ENCODE measurements at regions not wholly inside any gene's neighbourhood (a gene's known extent, or its start where the extent isn't known, plus 50 kb on each side); places are given as distances from the start of the nearest gene placed in this dataset.
"Not testable (repeated sequence)": the region's sequence is repeated elsewhere in the genome, so short reads cannot be mapped to it uniquely, and the experiment has no call there.

GRCh38 chr12:114827461-114827860 lies 143.5 kb upstream of the TBX3 start:
- no peak for DNase-seq

GRCh38 chr12:114826244-114826643 lies 142.3 kb upstream of the TBX3 start:
- no peak for DNase-seq

DNA sequence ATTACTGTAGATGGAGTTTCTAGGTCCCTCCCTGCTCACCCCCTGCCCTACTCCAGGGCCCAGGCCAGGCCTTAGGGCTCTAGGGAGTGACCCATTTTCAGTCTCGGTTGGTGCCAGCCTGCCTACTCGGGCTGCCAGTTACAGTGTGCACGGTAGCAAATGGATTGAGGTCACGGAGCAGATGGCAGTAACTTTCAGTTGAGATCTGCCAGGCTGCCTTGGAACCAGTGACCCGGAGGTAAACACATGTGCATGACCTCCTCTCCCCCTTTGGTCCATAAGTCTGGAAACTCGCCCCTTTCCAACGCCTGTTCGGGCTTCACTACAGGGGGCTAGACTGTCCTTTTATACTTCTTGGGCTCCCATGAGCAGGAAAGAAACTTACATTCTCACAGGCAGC lies 139.7 kb upstream of the TBX3 start:
- no peak for DNase-seq

DNA sequence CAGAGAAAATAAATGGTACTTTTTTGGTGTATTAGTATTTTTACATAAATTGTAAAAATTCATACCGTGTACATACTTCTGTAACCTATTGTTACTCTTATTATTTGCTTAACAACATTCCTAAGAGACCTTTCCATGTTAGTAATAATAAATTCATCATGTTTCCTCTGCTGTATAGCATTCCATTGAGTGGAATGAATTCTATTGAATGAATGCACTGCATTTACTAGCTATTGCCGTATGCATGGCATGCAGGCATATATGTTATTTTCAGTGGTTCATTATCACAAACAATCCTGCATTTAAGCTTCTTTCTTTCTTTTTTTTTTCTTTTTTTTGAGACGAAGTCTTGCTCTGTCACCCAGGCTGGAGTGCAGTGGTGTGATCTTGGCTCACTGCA lies 137.6 kb upstream of the TBX3 start:
- no peak for DNase-seq

DNA sequence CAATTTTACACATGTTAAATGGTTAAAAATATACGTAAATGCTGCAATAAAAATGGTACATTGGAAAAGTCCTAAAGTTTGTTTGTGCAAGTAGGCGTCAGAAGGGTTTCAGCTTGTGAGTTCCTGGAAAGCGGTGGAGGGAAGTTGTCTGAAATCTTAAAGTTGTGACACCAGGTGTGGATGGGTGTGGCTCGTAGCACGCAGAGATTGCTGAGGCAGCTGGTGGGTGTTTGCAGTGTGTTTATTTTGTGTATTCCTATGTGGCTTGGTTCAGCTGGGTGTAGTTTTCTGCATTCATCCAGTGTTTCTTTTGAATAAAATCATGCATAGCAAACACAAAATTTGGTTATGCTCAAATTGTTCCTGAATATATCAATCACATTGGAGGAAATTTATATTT lies 136.8 kb upstream of the TBX3 start:
- no peak for DNase-seq

DNA sequence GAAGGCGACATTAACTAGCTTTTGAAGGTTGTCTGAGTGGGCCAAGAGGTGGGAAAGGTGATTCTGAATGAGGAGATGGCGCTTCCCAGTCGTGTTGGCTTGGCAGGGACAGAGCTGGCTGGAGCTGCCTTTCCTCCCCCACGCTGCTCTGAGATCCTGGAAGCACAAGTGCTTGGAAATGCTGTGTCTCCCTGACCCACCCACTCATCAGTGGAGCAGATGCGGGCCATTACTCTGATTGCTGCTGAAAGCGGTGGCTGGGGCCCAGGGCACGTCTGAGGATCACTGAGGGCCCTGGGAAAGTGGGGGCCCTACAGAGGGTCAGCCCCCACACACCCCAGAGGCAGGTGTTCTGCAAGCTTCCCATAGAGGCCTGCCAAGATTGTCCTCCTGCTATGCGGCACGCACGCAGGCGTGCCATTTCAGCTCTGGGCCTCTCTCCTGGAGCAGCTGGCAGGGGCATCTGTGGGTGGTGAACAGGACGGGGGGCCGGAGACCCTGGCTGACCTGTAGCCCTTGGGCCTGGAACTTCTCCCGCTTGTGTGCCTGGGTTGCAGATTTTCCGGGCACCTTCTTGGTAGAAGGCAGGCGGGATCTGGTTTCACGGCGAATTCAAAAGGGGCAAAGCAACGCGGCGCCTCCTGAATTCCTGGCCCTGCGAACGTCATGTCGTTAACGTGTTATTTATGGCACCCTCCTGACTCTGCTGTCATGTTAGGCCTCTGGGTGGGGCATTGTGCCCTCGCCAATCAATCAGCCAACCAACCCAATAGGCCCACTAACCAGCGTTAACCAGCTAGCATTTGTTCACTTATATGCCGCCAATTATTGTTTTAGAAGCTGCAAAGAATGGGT lies 133.8 kb upstream of the TBX3 start:
- DNase-seq: no peak

- DNase-seq: no peak
Measured at GRCh38 chr12:114815026-114815795, 131.2 kb upstream of the TBX3 start.

GRCh38 chr12:114812858-114813761 lies 129.1 kb upstream of the TBX3 start:
- peak in 1 of 2 donors; percentile 12 for DNase-seq

- no peak for DNase-seq
Measured at GRCh38 chr12:114812384-114812783, 128.4 kb upstream of the TBX3 start.

- no peak for DNase-seq
Measured at GRCh38 chr12:114809097-114809496, 125.1 kb upstream of the TBX3 start.

- DNase-seq: not testable (repeated sequence)
Measured at GRCh38 chr12:114801381-114801780, 117.4 kb upstream of the TBX3 start.

DNA sequence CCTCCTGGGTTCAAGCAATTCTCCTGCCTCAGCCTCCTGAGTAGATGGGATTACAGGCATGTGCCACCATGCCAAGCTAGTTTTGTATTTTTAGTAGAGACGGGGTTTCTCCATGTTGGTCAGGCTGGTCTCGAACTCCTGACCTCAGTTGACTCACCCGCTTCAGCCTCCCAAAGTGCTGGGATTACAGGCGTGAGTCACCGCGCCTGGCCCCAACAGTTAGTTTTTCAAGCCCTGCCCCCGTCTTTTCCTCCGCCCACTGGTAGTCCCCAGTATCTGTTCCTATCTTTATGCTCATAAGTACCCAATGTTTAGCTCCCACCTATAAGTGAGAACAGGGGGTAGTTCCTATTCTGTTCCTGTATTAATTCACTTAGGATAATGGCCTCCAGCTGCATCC lies 116.6 kb upstream of the TBX3 start:
- DNase-seq: not testable (repeated sequence)

GRCh38 chr12:114799574-114800487 lies 115.9 kb upstream of the TBX3 start:
- DNase-seq: no peak

DNA sequence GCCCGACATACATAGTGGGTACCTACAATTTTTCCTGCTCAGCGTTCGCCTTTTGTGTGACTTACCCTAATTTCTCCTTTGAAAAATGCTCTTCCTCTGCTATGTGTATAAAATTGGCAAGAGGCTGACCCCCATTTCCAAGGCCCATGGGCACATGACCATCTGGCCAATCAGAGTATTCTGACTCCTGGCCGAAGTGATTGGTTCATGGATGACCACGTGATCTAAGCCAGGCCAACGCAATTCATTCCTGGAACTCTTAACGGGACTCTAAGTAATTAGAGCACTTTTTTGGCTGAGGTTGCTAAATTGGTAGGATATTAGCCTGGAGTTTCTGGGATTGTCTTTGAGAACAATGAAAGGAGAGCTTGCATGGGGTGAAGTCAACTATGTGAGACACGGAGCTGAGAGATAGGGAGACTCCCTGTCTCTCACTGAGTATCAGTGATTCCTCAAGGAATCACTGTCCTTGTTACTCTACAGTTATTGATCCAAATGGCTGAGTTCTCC lies 110.1 kb upstream of the TBX3 start:
- no peak for DNase-seq

DNA sequence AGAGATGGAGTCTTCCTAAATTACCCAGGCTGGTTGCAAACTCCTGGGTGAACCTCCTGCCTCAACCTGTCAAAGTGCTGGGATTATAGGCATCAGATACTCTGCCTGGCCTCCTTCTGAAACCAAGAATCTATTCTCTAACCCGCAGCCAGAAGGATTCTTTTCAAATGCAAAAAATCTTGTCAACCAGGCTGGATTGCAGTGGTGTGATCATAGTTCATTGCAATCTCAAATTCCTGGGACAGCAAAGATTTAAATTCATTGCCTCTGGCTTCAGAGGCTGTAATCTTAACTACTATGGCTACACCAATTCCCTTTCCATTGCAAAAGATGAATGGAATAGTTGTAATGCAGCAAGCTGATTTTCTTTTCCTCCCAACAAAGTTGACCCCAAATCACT lies 106.3 kb upstream of the TBX3 start:
- no peak for DNase-seq

GRCh38 chr12:114789821-114790220 lies 105.8 kb upstream of the TBX3 start:
- no peak for DNase-seq

GRCh38 chr12:114789276-114789675 lies 105.3 kb upstream of the TBX3 start:
- DNase-seq: no peak

DNA sequence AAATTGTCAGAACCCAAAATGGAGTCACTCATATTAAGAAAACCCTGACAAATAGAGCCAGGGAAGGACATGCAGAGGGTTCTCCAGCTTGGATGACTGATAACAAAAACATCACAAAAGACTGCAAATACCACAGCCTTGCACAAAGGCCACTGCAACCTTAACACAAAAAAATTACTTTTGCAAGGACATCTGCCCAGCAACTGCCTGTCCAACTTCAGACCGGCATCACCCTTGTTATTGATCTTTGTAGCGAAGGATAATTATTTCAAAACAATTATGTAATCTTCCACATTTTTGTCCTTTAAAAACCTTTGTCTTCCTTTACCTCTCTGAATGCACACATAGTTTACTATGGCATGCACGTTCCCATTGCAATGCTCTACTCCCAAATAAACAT lies 100.6 kb upstream of the TBX3 start:
- no peak for DNase-seq

GRCh38 chr12:114783089-114783618 lies 99.2 kb upstream of the TBX3 start:
- no peak for DNase-seq

DNA sequence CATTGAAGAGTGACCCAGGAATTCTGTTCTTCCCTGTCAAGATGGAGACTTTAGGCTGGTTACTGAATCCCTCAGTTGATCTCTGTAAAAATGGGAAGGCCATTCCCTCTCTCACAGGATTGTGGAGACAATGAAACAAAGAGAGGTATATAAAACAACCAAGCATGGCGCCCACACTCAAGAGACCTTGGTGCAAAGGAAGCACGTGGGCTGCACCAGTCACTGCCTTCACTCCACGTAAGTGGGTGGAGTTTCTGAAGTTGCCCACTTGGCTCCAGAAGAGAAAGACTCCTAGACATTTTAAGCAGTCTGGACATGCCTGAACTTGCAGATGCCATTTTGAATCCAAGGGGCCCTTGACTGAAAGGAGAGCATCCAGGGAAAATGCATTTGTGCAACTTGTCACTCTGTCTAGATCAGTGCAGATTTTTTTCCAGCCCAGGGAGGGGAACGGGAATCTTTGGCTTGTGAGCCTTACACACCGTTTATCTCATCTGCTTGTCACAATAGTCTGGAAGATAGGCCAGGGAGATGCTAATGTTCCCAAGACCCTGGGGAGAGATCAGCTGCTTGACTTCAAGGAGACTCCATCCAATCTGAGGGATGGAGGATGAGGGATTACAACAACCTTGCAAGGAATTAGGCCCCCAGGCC lies 96.9 kb upstream of the TBX3 start:
- no peak for DNase-seq

DNA sequence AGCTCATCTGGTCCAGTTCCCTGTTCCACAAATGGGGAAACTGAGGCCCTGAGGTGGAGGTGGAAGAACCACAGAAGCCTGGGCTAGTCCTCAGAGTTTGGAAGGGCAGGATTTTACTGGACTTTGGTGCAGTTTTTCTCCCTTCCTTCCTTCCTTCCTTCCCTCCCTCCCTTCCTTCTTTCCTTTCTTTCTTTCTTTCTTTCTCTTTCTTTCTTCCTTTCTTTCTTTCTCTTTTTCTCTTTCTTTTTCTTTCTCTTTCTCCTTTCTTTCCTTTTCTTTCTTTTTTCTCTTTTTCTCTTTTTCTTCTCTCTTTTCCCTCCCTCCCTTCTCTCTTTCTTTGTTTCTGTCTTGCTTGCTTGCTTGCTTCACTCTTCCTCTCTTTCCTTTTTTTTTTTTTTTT lies 95.7 kb upstream of the TBX3 start:
- DNase-seq: no peak
